OCI-LY3 (cell line): ENCODE measurements at regions not wholly inside any gene's neighbourhood (a gene's known extent, or its start where the extent isn't known, plus 50 kb on each side); places are given as distances from the start of the nearest gene placed in this dataset.

Source experiments
- H2AFZ ChIP-seq: fragments of 200-600, 300-600 bp; shearing (Covaris generic); 2 replicates; pipeline ENCODE4 v1.6.0; 2014; ENCODE audit warnings: antibody characterized with exemption, low read depth, low read length
- H3K27ac ChIP-seq: fragments of 200-600, 300-600 bp; sonication (generic); 2 replicates; pipeline ENCODE4 v1.5.1; 2014; ENCODE audit warnings: mild to moderate bottlenecking, low read length, moderate library complexity, mixed read lengths
- H3K27me3 ChIP-seq: fragments of 200-600, 300-600 bp; sonication (generic); 2 replicates; pipeline ENCODE4 v1.6.1; 2014; ENCODE audit warnings: low read depth, low read length, mixed read lengths
- H3K36me3 ChIP-seq: fragments of 200-600, 300-600 bp; sonication (generic); replicated peaks from 2 replicates; pipeline ENCODE3; 2014; ENCODE audit warnings: low read depth, low read length, mixed read lengths
- H3K4me1 ChIP-seq: fragments of 300-600, 200-600 bp; sonication (generic); 2 replicates; pipeline ENCODE4 v1.6.1; 2014; ENCODE audit warnings: low read length, mixed read lengths
- H3K4me2 ChIP-seq: fragments of 200-600, 300-600 bp; sonication (generic); 2 replicates; pipeline ENCODE4 v1.6.1; 2014; ENCODE audit warnings: low read length, mixed read lengths
- H3K4me3 ChIP-seq: fragments of 300-600, 200-600 bp; sonication (generic); 2 replicates; pipeline ENCODE4 v1.5.1; 2014; ENCODE audit warnings: antibody characterized with exemption, mild to moderate bottlenecking, low read length, moderate library complexity
- H3K79me2 ChIP-seq: fragments of 300-600, 200-600 bp; shearing (Covaris generic); 2 replicates; pipeline ENCODE4 v1.6.1; 2014; ENCODE audit warnings: mild to moderate bottlenecking, low read length, mixed read lengths
- H3K9ac ChIP-seq: fragments of 300-600, 200-600 bp; shearing (Covaris generic); 2 replicates; pipeline ENCODE4 v1.6.0; 2014; ENCODE audit warnings: mild to moderate bottlenecking, low read length, moderate library complexity
- H3K9me3 ChIP-seq: fragments of 200-600, 300-600 bp; shearing (Covaris generic); 2 replicates; pipeline ENCODE4 v1.6.1; 2014; ENCODE audit warnings: low read length, mixed read lengths; ENCODE audit not compliant: insufficient read depth
- H4K20me1 ChIP-seq: fragments of 200-600, 300-600 bp; sonication (generic); 2 replicates; pipeline ENCODE4 v1.6.1; 2016; ENCODE audit warnings: low read length, mixed read lengths; ENCODE audit not compliant: insufficient read depth
- CTCF ChIP-seq: fragments of 200-600, 300-600 bp; sonication (generic); IDR thresholded peaks from 2 replicates; pipeline ENCODE4 v1.5.1; 2014; ENCODE audit warnings: antibody characterized with exemption, low read length, low read depth
- EZH2phosphoT487 ChIP-seq: fragments of 200-600 bp; shearing (Covaris generic); IDR thresholded peaks from 2 replicates; pipeline ENCODE4 v1.6.1; 2018; ENCODE audit warnings: antibody characterized with exemption, mixed run types, low read depth

- H3K4me3 ChIP-seq = no peak overlapping the region
- H3K27ac ChIP-seq = no peak overlapping the region
- no peak overlapping the region for H2AFZ ChIP-seq
- no peak overlapping the region for H3K9ac ChIP-seq
- H3K79me2 ChIP-seq = no peaks in the 10 kb centered on the region
- H3K36me3 ChIP-seq = no peaks in the 10 kb centered on the region
- no peak overlapping the region for H3K4me2 ChIP-seq
- no peak for TF ChIP-seq CTCF
- TF ChIP-seq EZH2phosphoT487 = no peak
- peaks cover 21% of the 10 kb centered on the region for H3K27me3 ChIP-seq
- no peaks in the 10 kb centered on the region for H3K9me3 ChIP-seq
- no peaks in the 10 kb centered on the region for H4K20me1 ChIP-seq
- peaks cover 11% of the 10 kb centered on the region for H3K4me1 ChIP-seq
These were observed 299.1 kb upstream of the TLE3 start for GRCh38 chr15:70396807-70397206.

GRCh38 chr15:70395164-70395563, 297.4 kb upstream of the TLE3 start:
- H2AFZ ChIP-seq = no peak overlapping the region
- H3K4me1 ChIP-seq = peaks cover 9% of the 10 kb centered on the region
- no peak for TF ChIP-seq EZH2phosphoT487
- TF ChIP-seq CTCF = no peak
- H3K9ac ChIP-seq = no peak overlapping the region
- peaks cover 11% of the 10 kb centered on the region for H3K27me3 ChIP-seq
- no peaks in the 10 kb centered on the region for H3K9me3 ChIP-seq
- no peaks in the 10 kb centered on the region for H4K20me1 ChIP-seq
- H3K4me2 ChIP-seq = no peak overlapping the region
- no peak overlapping the region for H3K4me3 ChIP-seq
- no peaks in the 10 kb centered on the region for H3K36me3 ChIP-seq
- H3K79me2 ChIP-seq = no peaks in the 10 kb centered on the region
- no peak overlapping the region for H3K27ac ChIP-seq

- no peak overlapping the region for H2AFZ ChIP-seq
- H3K9me3 ChIP-seq = no peaks in the 10 kb centered on the region
- H3K27ac ChIP-seq = no peak overlapping the region
- no peaks in the 10 kb centered on the region for H4K20me1 ChIP-seq
- no peak overlapping the region for H3K9ac ChIP-seq
- TF ChIP-seq EZH2phosphoT487 (no peak), CTCF (no peak)
- H3K4me2 ChIP-seq = no peak overlapping the region
- H3K27me3 ChIP-seq = peaks cover 6% of the 10 kb centered on the region; the same call in 1 of the 2 replicates
- H3K4me1 ChIP-seq = peaks cover 30% of the 10 kb centered on the region
- no peaks in the 10 kb centered on the region for H3K36me3 ChIP-seq
- H3K4me3 ChIP-seq = no peak overlapping the region
- no peaks in the 10 kb centered on the region for H3K79me2 ChIP-seq
These were observed 293.0 kb upstream of the TLE3 start for GRCh38 chr15:70390723-70391122.

- no peaks in the 10 kb centered on the region for H3K36me3 ChIP-seq
- H3K4me3 ChIP-seq = no peak overlapping the region
- peak overlapping the region; percentile 90; the same call in 1 of the 2 replicates for H3K27ac ChIP-seq
- H3K27me3 ChIP-seq = no peaks in the 10 kb centered on the region
- H3K4me1 ChIP-seq = peaks cover 52% of the 10 kb centered on the region
- H3K79me2 ChIP-seq = no peaks in the 10 kb centered on the region
- peak overlapping the region; percentile 90; the same call in 1 of the 2 replicates for H3K4me2 ChIP-seq
- no peak overlapping the region for H2AFZ ChIP-seq
- H3K9ac ChIP-seq = peak overlapping the region; percentile 81; the same call in 1 of the 2 replicates
- no peaks in the 10 kb centered on the region for H3K9me3 ChIP-seq
- TF ChIP-seq EZH2phosphoT487 = no peak
- TF ChIP-seq CTCF = no peak
- no peaks in the 10 kb centered on the region for H4K20me1 ChIP-seq
These were observed 290.3 kb upstream of the TLE3 start for GRCh38 chr15:70387993-70388392.
